ENCODE measurements at regions not wholly inside any gene's neighbourhood (a gene's known extent, or its start where the extent isn't known, plus 50 kb on each side); places are given as distances from the start of the nearest gene placed in this dataset.

DNA sequence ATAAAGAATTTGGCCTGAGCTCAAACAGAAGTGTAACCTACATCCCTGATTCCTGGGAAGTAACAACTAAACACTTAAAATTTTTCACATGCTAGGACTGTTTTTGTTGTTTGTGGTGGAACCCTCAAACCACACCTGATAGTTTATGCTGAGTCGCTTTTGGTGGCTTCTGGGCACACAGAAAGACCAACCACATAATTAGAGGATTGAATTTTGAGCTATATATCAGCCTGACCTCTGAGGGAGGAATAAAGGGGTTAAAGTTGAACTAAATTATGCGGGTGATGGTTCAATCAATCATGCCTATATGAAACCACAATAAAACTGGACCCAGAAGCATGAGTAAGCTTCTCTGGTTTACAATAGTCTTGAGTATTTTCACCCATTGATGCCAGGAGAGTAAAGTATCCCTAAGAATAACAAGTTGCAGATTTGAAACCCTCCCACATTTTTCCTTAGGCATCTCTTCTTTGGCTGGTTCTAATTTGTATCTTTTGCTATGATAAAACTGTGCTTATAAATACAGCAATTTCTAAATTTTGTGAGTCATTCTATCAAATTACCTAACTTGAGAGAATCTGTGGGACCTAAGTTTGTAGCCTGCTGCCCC, 1304.5 kb upstream of the GBE1 start:
- no peaks in the 10 kb centered on the region for H3K36me3 ChIP-seq (ENCODE audit: control insufficient read depth, insufficient read depth, low read length)
- DNase-seq (ENCODE audit: low read depth) = no peak
- FAIRE-seq = no peak
- TF ChIP-seq, protein P1, sequence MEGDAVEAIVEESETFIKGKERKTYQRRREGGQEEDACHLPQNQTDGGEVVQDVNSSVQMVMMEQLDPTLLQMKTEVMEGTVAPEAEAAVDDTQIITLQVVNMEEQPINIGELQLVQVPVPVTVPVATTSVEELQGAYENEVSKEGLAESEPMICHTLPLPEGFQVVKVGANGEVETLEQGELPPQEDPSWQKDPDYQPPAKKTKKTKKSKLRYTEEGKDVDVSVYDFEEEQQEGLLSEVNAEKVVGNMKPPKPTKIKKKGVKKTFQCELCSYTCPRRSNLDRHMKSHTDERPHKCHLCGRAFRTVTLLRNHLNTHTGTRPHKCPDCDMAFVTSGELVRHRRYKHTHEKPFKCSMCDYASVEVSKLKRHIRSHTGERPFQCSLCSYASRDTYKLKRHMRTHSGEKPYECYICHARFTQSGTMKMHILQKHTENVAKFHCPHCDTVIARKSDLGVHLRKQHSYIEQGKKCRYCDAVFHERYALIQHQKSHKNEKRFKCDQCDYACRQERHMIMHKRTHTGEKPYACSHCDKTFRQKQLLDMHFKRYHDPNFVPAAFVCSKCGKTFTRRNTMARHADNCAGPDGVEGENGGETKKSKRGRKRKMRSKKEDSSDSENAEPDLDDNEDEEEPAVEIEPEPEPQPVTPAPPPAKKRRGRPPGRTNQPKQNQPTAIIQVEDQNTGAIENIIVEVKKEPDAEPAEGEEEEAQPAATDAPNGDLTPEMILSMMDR (IDR thresholded peaks at IDR 0.05; ENCODE audit: insufficient read depth, low read length, severe bottlenecking) = no peak
- no peaks in the 10 kb centered on the region for H3K27me3 ChIP-seq (ENCODE audit: control insufficient read depth, insufficient read depth, low read length)
- no peak overlapping the region for H3K4me3 ChIP-seq (ENCODE audit: low read depth, low read length)

DNA sequence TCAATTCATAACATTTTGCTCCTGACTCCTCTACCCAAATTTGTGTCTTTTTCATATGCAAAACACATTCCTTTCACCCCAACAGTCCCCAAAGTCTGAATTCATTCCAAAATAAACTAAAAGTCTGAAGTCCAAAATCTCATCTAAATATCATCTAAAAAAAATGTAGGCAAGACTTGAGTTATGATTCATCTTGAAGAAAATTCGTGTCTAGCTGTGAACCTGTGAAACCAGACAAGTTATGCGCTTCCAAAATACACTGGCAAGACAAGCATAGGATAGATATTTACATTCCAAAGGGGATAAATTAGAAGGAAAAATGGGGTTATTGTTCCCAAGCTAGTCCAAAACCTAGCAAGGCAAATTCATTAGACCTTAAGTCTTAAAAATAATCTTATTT, 1302.0 kb upstream of the GBE1 start:
- H3K27me3 ChIP-seq (ENCODE audit: control insufficient read depth, insufficient read depth, low read length) = no peaks in the 10 kb centered on the region
- H3K36me3 ChIP-seq (ENCODE audit: control insufficient read depth, insufficient read depth, low read length) = no peaks in the 10 kb centered on the region
- TF ChIP-seq, protein P1 (IDR thresholded peaks at IDR 0.05; ENCODE audit: insufficient read depth, low read length, severe bottlenecking) = no peak
- DNase-seq (ENCODE audit: low read depth) = no peak
- no peak for FAIRE-seq
- H3K4me3 ChIP-seq (ENCODE audit: low read depth, low read length) = no peak overlapping the region

DNA sequence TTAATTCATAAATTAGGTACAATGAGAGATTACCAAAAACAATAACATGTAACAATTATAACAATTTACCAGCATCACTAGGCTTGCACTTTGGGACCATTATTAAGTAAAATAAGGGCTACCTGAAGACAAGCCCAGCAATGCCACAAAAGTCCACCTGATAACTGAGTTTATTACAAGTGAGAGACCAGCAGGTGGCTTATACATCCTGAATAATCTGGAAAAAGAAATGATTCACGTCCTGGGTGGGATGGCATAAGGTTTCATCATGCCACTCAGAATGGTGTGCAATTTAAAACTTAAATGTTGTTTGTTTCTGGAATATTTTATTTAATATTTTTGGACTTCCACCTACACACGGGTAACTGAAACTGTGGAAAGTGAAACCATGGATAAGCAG, 1287.1 kb upstream of the GBE1 start:
- Histone ChIP-seq H3K4me3 (ENCODE audit: low read depth, low read length) (no peak overlapping the region), H3K36me3 (ENCODE audit: control insufficient read depth, insufficient read depth, low read length) (no peaks in the 10 kb centered on the region), H3K27me3 (ENCODE audit: control insufficient read depth, insufficient read depth, low read length) (no peaks in the 10 kb centered on the region)
- no peak for DNase-seq (ENCODE audit: low read depth)
- FAIRE-seq = no peak
- TF ChIP-seq, protein P1 (IDR thresholded peaks at IDR 0.05; ENCODE audit: insufficient read depth, low read length, severe bottlenecking) = no peak

DNA sequence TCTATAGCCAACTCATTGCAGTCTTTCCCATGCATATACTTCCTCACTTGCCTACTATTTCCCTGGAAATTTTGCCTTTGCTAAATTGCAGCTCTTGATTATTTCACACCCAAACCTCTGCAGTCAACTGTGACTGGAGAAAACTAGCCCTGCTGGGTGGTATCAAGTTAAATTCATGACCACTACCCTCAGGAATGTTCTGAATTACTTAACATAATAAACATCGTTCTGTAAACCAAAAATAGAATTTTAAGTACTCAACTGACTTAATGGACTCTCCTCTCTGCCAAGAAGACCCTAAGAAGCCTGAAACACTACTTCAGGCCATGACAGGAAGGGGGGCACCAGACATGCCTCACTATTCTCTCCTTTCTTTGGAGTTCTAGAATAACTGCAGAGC, 1278.0 kb upstream of the GBE1 start:
- H3K4me3 ChIP-seq (ENCODE audit: low read depth, low read length) = no peak overlapping the region
- TF ChIP-seq, protein P1 (IDR thresholded peaks at IDR 0.05; ENCODE audit: insufficient read depth, low read length, severe bottlenecking) = no peak
- DNase-seq (ENCODE audit: low read depth) (no peak), FAIRE-seq (no peak)
- H3K27me3 ChIP-seq (ENCODE audit: control insufficient read depth, insufficient read depth, low read length) = no peaks in the 10 kb centered on the region
- H3K36me3 ChIP-seq (ENCODE audit: control insufficient read depth, insufficient read depth, low read length) = no peaks in the 10 kb centered on the region

DNA sequence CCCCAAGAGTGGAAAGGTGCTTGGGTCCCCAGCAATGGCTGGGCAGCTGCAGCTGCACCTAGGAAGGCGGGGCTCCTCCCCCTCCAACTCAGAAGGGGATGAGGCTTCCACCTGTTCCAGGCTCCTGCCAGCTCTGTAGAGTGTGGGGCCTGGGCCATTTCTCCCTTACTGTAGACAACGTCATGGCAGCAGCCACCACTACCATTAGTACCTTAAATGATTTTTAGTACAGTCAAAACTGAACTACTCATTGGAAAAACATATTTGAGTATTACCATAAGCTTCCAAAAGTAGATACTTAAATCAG, 1274.2 kb upstream of the GBE1 start:
- H3K36me3 ChIP-seq (ENCODE audit: control insufficient read depth, insufficient read depth, low read length) = no peaks in the 10 kb centered on the region
- TF ChIP-seq, protein P1 (IDR thresholded peaks at IDR 0.05; ENCODE audit: insufficient read depth, low read length, severe bottlenecking) = no peak
- H3K4me3 ChIP-seq (ENCODE audit: low read depth, low read length) = no peak overlapping the region
- no peaks in the 10 kb centered on the region for H3K27me3 ChIP-seq (ENCODE audit: control insufficient read depth, insufficient read depth, low read length)
- FAIRE-seq (no peak), DNase-seq (ENCODE audit: low read depth) (no peak)

Measured in bronchial epithelial cell (primary cell).